Stimulated activated naive B cell treated with anti-CD40 and anti-IgM and Interleukin-4, amounts not matched to agents 10 μg/mL and 1 μg/mL and 100 μg/mL, for 72 hours (primary cell): ENCODE measurements at regions not wholly inside any gene's neighbourhood (a gene's known extent, or its start where the extent isn't known, plus 50 kb on each side); places are given as distances from the start of the nearest gene placed in this dataset.
"Not testable (repeated sequence)": the region's sequence is repeated elsewhere in the genome, so short reads cannot be mapped to it uniquely, and the experiment has no call there.

Experiments
- ATAC-seq, 2 donors: fragments of 150-1000 bp; cut with Tn5 transposase; replicated peaks; 2 replicates each; pipeline ENCODE4 v1.10.0; 2021; ENCODE audit warnings: moderate library complexity in 1 of 2
- DNase-seq: peaks from one replicate; pipeline ENCODE4 v3.0.0; 2021
- H3K27ac Mint-ChIP-seq: one replicate; pipeline ENCODE4 v1.8.0; 2022; ENCODE audit warnings: mild to moderate bottlenecking, mixed read lengths
- H3K27me3 Mint-ChIP-seq, 2 donors: one replicate each; pipeline ENCODE4 v1.8.0; 2022; ENCODE audit warnings: mixed read lengths in 2 of 2
- H3K36me3 Mint-ChIP-seq, 2 donors: one replicate each; pipeline ENCODE4 v1.8.0; 2022; ENCODE audit warnings: mixed read lengths in 2 of 2, mild to moderate bottlenecking in 1 of 2
- H3K4me1 Mint-ChIP-seq, 2 donors: one replicate each; pipeline ENCODE4 v1.8.0; 2022; ENCODE audit warnings: mixed read lengths in 2 of 2, mild to moderate bottlenecking in 1 of 2
- H3K4me3 Mint-ChIP-seq, 2 donors: one replicate each; pipeline ENCODE4 v1.8.0; 2022; ENCODE audit warnings: mild to moderate bottlenecking in 2 of 2, mixed read lengths in 2 of 2, moderate library complexity in 1 of 2
- H3K9me3 Mint-ChIP-seq, 2 donors: one replicate each; pipeline ENCODE4 v1.8.0; 2022; ENCODE audit warnings: mixed read lengths in 2 of 2, mild to moderate bottlenecking in 1 of 2

DNA sequence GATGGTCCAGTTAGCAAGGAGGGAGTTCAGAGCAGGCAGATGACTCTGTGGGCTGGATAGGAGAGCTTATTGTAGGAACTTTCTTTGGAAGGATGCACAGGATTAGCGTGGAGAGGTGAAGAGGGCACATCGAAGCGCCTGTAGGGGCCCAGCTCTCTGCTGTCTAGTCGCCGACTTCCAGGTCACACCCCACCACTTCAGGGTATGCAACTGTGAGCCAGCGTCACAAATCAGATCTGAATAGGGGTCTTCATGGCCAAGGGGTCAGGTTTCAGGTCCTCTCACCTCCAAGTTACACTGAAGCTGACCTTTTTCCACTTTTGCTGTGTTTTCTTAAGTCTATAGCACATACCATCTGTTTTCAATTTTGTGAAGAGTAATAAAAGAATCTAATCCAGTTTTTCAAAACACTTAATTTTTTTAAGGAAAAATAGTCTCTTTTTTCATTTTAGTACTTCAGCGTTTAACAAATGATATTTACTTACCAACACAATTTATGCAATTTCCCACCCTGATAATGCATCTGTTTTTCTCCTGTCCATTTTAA is 364.2 kb upstream of the CLINT1 start:
- no peak for DNase-seq
- Mint-ChIP-seq H3K9me3 (peaks cover 1 to 3% of the 10 kb centered on the region in 2 donors), H3K27ac (no peak overlapping the region), H3K27me3 (peaks cover 0 to 4% of the 10 kb centered on the region in 2 donors), H3K36me3 (no peaks in the 10 kb centered on the region), H3K4me3 (no peak overlapping the region), H3K4me1 (peaks cover 9 to 10% of the 10 kb centered on the region in 2 donors)
- ATAC-seq: no peak

GRCh38 chr5:158212917-158213316 is 354.0 kb upstream of the CLINT1 start:
- Mint-ChIP-seq H3K9me3 (peaks cover 0 to 3% of the 10 kb centered on the region in 2 donors), H3K4me1 (peaks cover 0 to 6% of the 10 kb centered on the region in 2 donors), H3K27me3 (no peaks in the 10 kb centered on the region), H3K27ac (no peak overlapping the region), H3K36me3 (no peaks in the 10 kb centered on the region), H3K4me3 (no peak overlapping the region)
- no peak for ATAC-seq
- no peak for DNase-seq

DNA sequence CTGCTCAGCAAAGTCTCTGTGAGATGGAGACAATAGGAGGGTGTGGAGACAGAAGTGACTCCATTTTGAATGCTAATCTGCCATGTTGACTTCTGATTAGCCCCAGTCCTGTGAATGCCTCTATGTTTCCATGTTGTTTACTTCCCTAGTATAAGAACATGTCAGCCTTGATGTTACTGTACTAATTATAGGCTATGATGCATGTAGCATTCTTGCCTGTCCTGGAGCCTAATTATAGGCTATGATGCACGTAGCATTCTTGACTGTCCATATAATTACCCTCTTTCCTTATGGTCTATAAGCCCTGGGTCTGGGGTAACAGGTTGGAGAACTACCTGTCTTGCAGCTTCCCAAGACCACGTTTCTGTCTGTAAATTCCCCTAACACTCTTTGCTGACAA is 353.3 kb upstream of the CLINT1 start:
- Mint-ChIP-seq H3K9me3 (peaks cover 0 to 3% of the 10 kb centered on the region in 2 donors), H3K4me1 (peaks cover 0 to 6% of the 10 kb centered on the region in 2 donors), H3K27ac (no peak overlapping the region), H3K4me3 (no peak overlapping the region), H3K36me3 (no peaks in the 10 kb centered on the region), H3K27me3 (no peaks in the 10 kb centered on the region)
- ATAC-seq (no peak), DNase-seq (no peak)

DNA sequence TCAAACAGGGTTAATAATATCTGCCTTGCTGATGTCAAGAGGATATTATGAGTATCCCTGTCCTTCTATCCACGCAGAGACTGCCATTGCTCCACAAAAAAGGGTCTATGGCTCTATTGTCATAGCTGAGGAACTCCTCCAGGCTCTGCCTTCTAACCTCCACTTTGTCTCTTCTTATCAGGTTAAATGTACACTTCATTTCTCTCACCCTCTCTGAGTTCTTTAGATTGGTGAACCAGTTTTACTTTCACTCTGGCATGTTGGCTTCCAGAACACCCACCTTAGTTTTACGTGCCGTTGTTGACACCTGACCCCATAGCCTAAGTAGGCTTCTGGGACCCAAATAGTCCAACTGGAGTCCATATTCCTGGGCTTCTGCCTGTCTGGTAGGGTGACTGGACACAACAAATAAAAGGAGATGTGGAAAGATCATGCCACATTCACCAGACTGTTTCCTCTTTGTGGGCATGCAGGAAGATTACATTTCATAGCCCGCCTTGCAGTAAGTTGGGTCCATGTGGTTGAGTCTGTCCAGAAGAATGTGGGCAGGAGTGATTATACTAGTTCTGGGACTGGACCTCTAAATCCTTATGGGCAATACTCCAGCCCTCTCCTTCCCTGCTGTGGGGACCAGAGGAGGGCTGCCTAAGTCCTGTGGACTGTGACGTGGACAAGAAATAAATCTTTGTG is 350.4 kb upstream of the CLINT1 start:
- ATAC-seq: no peak
- peaks cover 0 to 3% of the 10 kb centered on the region in 2 donors for H3K9me3 Mint-ChIP-seq
- peaks cover 0 to 6% of the 10 kb centered on the region in 2 donors for H3K4me1 Mint-ChIP-seq
- H3K27me3 Mint-ChIP-seq: no peaks in the 10 kb centered on the region
- no peak overlapping the region for H3K4me3 Mint-ChIP-seq
- H3K36me3 Mint-ChIP-seq: no peaks in the 10 kb centered on the region
- H3K27ac Mint-ChIP-seq: peak overlapping the region; percentile 20
- DNase-seq: no peak

GRCh38 chr5:158207733-158208132 is 348.8 kb upstream of the CLINT1 start:
- Mint-ChIP-seq H3K4me1 (peaks cover 0 to 6% of the 10 kb centered on the region in 2 donors), H3K27me3 (no peaks in the 10 kb centered on the region), H3K4me3 (no peak overlapping the region), H3K27ac (no peak overlapping the region), H3K36me3 (no peaks in the 10 kb centered on the region), H3K9me3 (peaks cover 0 to 3% of the 10 kb centered on the region in 2 donors)
- DNase-seq (no peak), ATAC-seq (no peak)

DNA sequence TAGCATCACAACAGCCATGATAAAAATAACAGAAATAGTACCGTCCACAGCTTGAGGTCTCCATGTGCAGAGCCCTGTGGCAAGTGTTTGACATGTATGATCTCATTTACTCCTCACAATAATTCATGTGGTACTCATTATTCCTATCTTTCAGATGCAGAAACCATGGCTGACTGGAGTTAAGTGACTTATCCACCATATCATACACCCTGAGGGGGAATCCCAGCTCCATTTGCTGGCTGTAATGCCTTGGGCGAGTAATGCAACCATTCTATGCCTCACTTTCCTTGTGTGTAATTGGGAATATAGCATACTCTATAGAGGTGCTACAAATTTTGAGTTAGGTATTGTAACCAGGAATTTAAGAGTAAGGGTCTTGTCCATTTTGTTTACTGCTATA is 347.0 kb upstream of the CLINT1 start:
- H3K4me3 Mint-ChIP-seq: no peak overlapping the region
- H3K27ac Mint-ChIP-seq: no peak overlapping the region
- H3K27me3 Mint-ChIP-seq: no peaks in the 10 kb centered on the region
- DNase-seq (no peak), ATAC-seq (no peak)
- H3K36me3 Mint-ChIP-seq: no peaks in the 10 kb centered on the region
- H3K9me3 Mint-ChIP-seq: peaks cover 0 to 3% of the 10 kb centered on the region in 2 donors
- H3K4me1 Mint-ChIP-seq: peaks cover 0 to 6% of the 10 kb centered on the region in 2 donors

DNA sequence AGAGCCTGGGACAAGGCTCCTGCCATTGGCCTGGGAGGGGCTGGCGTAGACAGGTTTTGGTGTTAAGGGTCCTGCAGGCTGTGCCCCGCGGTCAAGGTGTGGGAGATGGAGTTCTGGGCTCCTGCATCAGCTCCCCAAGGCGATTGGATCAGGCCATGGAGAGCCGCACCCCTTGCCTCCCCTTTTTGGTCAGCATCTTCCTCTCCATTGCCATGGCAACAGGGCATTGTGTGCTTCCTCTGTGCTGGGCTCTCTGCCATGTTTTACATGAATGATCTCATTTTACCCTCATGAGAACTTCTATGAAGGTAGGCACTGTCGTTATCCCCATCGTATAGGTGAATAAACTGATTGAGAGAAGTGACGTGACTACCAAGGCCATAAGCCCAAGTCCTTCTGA is 344.3 kb upstream of the CLINT1 start:
- Mint-ChIP-seq H3K4me1 (peaks cover 9 to 10% of the 10 kb centered on the region in 2 donors), H3K4me3 (no peak overlapping the region), H3K36me3 (no peaks in the 10 kb centered on the region), H3K27ac (no peak overlapping the region), H3K9me3 (no peaks in the 10 kb centered on the region), H3K27me3 (no peaks in the 10 kb centered on the region)
- ATAC-seq: no peak
- DNase-seq: no peak

- Mint-ChIP-seq H3K4me3 (no peak overlapping the region), H3K36me3 (no peaks in the 10 kb centered on the region), H3K27ac (no peak overlapping the region), H3K9me3 (no peaks in the 10 kb centered on the region), H3K4me1 (peaks cover 13 to 15% of the 10 kb centered on the region in 2 donors), H3K27me3 (no peaks in the 10 kb centered on the region)
- DNase-seq (no peak), ATAC-seq (no peak)
Measured at GRCh38 chr5:158202801-158203200, 343.9 kb upstream of the CLINT1 start.

DNA sequence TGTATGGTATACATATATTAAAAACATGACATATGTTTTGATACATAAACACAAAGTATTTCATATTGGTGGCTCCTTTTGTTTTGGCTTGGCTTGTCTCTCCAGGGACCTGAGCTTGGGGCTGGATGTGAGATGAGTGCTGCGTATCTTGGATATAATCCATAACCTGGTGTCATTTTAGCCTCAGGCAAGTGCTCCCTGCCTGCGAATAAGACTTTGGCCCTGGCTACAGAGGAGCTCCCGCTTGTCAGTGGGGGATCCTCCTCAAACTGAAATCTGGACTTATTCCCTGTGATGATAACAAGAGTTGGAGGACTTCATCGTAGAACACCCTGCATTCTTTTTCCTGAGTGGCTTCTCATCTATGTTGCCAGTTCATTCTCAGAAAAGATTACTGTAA is 341.7 kb upstream of the CLINT1 start:
- Mint-ChIP-seq H3K36me3 (no peaks in the 10 kb centered on the region), H3K27me3 (no peaks in the 10 kb centered on the region), H3K27ac (no peak overlapping the region), H3K4me1 (peaks cover 29 to 35% of the 10 kb centered on the region in 2 donors), H3K4me3 (no peak overlapping the region), H3K9me3 (no peaks in the 10 kb centered on the region)
- ATAC-seq (no peak), DNase-seq (no peak)

- Mint-ChIP-seq H3K27ac (no peak overlapping the region), H3K4me3 (peak overlapping the region in 1 of 2 donors; percentile 39), H3K9me3 (no peaks in the 10 kb centered on the region), H3K4me1 (peaks cover 42 to 55% of the 10 kb centered on the region in 2 donors), H3K27me3 (no peaks in the 10 kb centered on the region), H3K36me3 (no peaks in the 10 kb centered on the region)
- peak; percentile 9 for DNase-seq
- peak; percentile 75 to 77 for ATAC-seq
Measured at GRCh38 chr5:158198636-158199035, 339.7 kb upstream of the CLINT1 start.

- no peak overlapping the region for H3K27ac Mint-ChIP-seq
- no peak overlapping the region for H3K4me3 Mint-ChIP-seq
- H3K27me3 Mint-ChIP-seq: no peaks in the 10 kb centered on the region
- H3K36me3 Mint-ChIP-seq: no peaks in the 10 kb centered on the region
- ATAC-seq: no peak
- H3K9me3 Mint-ChIP-seq: no peaks in the 10 kb centered on the region
- peaks cover 42 to 55% of the 10 kb centered on the region in 2 donors for H3K4me1 Mint-ChIP-seq
- DNase-seq: no peak
Measured at GRCh38 chr5:158195416-158196210, 336.7 kb upstream of the CLINT1 start.

DNA sequence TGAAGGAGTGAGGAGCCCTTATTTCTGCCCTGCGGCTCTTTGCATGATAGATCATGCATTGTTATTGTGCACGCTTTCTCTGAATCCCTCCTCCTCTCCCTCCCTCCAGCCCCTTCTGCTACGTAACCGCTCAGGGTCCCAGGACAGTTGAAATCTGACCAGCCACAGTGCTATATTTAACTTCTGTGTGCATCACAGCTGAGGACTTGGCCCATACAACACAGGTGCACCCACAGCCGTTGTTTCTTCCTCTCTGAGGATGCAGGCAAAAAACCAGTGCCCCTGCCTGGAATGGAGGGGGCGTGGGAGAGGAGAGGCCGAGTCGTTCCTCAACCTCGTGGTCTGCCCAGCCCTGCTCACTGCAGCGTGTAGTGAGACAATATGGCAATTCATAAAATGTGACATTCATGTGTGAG is 335.6 kb upstream of the CLINT1 start:
- ATAC-seq (peak; percentile 83 to 88), DNase-seq (peak; percentile 34)
- Mint-ChIP-seq H3K27ac (peak overlapping the region; percentile 73), H3K9me3 (no peaks in the 10 kb centered on the region), H3K4me1 (peaks cover 42 to 55% of the 10 kb centered on the region in 2 donors), H3K27me3 (no peaks in the 10 kb centered on the region), H3K4me3 (peak overlapping the region; percentile 25 to 33), H3K36me3 (no peaks in the 10 kb centered on the region)

GRCh38 chr5:158193395-158193794 is 334.4 kb upstream of the CLINT1 start:
- H3K4me3 Mint-ChIP-seq, DNase-seq, H3K27me3 Mint-ChIP-seq, ATAC-seq, H3K9me3 Mint-ChIP-seq, H3K36me3 Mint-ChIP-seq, H3K27ac Mint-ChIP-seq: not testable (repeated sequence)
- peaks cover 33 to 47% of the 10 kb centered on the region in 2 donors for H3K4me1 Mint-ChIP-seq

GRCh38 chr5:158180407-158180806 is 321.5 kb upstream of the CLINT1 start:
- Mint-ChIP-seq H3K9me3 (peaks cover 3 to 4% of the 10 kb centered on the region in 2 donors), H3K4me3 (no peak overlapping the region), H3K36me3 (peaks cover 0 to 4% of the 10 kb centered on the region in 2 donors), H3K27me3 (no peaks in the 10 kb centered on the region), H3K4me1 (peaks cover 8 to 14% of the 10 kb centered on the region in 2 donors), H3K27ac (no peak overlapping the region)
- no peak for ATAC-seq
- DNase-seq: no peak
